ENCODE measurements at regions not wholly inside any gene's neighbourhood (a gene's known extent, or its start where the extent isn't known, plus 50 kb on each side); places are given as distances from the start of the nearest gene placed in this dataset.
"Not testable (repeated sequence)": the region's sequence is repeated elsewhere in the genome, so short reads cannot be mapped to it uniquely, and the experiment has no call there.

DNA sequence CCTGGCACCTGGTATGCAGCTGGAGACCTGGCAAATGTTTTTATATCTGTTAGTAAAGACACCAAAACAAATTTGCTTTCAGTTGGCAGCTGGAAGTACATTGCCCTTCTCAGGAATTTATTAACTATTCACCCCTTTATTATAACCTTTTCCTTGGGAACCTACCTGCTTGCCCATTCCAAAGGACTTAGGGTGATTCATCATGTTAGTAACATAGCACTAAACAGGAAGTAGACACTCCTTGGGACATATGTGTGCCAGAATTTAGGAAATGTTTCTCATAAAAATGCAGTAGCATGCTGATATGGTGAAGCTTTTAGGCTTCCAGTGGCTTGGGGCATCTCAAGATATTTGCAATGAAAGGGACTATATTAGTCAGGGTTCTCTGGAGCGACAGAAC lies 184.2 kb downstream of the DMAC1 start:
- DNase-seq = no peak

DNA sequence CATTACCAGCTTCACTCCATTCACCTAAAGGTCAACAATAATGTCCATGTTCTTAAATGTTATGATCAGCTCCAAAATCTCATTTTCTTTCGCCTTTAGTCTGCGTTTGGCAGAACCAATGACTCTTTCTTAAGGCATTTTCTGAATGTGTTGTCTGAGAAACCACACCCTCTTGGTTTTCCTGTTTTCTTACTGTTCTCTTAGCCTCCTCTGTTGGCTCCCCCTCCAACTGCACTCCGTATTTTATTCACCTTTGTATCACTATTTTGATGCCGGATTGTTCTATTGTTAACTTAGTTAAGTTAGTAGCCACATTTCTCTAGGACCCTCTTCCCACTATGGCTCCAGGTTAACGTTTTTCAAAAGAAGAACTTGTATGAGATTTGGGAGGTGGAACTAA lies 185.6 kb downstream of the DMAC1 start:
- no peak for DNase-seq

DNA sequence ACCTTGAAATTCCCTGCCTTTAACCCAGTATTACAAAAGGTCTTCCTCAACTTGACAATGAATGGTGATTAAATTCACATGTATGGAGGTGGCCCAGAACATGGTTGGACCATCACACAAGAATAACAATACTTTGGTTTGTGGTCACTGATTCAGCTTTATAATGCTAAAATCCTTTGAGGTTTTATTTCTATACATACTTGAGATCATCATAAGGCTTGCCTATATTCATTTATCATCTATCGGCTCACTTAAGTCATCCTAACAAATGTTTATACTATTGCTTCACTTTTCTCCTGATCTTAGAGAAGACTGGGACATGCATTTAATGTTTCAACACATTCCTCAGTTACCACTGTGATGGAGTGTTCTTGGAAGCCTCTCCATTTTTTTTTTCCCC lies 191.3 kb downstream of the DMAC1 start:
- no peak for DNase-seq

DNA sequence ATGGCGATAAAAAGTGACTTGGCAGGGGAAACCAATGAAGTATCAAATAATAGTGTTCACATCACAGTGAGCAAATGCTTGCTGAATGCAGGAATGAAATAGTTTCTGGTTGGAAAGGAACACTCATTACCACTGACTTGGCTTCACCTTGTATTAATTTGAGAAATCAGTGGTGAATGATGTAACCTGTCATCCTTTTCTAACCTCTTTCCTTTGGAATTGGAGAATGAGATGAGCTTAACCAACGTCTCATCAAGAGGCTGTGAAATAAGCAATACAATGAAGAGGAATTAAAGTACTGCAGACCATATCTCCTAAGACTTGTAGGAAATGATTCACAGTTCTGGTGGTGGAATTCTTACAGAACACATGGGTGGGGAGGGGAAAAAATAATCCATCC lies 192.2 kb downstream of the DMAC1 start:
- no peak for DNase-seq

DNA sequence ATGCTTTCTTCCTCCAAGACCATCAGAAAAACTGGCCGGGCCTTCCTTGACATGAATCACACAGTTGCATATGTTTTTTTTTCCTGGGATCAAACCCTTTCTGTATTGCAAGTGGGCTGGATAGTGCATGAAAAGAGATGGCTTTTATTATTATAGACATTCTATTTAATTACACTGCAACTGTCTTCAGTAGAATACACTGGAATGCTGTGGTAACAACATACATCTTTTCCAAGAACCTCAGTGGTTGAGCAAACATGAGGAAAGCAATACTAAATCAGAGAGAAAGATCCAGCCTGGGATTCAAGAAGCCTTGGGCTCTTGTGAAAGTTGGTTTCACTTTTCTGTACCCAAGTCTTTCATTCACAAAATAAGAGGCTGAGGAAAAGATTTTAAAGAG lies 193.0 kb downstream of the DMAC1 start:
- DNase-seq = no peak

DNA sequence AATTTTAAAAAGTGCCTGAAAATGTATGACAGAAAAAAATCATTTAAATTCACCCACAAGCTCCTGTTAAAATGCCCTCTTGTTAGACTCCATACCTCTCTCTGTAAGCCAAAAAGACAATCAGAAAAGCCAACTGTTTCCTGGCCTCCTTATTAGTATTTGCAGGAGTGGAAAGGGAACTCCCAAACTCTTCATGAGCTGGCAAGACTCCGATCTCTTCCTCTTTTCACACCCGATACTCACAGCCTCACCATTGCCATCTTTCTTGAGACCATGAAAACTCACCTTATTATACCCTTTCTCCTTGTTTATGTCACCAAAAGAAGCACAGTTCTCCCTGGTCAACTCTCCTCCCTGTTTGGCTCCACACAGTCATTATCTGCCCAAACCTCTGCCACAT lies 197.8 kb downstream of the DMAC1 start:
- DNase-seq = no peak

DNA sequence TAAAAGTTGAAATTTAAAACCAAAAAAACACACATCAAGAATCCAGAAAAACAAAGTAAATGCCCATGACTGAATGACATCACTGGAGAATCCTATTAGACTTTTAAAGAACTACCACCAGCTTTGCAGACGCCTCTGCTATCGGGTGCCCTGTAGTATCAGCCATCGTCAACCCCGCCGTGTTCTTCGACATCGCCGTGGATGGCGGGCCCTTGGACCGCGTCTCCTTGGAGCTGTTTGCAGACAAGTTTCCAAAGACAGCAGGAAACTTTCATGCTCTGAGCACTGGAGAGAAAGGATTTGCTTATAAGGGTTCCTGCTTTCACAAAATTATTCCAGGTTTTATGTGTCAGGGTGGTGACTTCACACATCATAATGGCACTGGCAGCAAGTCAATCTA lies 201.9 kb downstream of the DMAC1 start:
- no peak for DNase-seq

DNA sequence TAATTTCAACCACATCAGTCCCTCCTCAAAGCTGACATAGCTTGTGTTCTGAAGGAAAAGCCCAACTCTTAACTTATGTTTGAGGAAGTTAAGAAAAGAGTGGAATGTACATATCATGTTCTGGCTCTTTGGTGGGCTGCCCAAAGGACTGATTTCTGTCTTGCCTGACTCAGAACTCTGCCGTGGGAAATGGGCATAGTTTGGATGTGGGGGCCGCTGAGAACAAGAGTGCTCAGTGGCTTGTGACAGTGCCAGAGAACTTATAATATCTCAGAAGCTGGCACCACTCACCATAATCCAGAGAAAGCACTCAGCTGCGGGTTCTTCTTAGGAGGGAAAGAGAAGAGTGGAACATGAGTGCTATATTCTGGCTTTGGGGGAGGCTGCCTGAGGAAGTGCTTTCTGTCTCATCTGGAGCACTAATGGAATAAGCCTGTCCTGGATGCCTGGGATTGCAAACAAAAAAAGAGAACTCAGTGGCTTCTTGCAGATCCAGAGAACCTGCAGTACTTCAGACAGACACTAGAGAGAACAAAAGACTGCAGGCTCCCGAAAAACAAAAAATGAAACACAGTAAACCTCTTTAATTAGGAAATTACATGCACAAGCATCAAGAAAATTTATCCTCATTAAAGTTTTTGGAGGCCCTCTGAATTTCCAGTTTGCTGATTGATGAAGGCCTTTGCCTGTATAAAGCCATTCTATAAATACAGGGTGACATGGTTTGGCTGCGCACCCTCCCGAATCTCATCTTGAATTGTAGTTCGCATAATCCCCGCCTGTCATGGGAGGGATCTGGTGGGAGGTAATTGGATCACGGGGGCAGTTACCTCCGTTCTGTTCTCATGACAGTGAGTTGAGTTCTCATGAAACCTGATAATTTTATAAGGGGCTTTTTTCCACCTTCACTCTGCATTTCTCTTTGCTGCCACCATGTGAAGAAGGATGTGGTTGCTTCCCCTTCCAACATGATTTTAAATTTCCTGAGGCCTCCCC lies 207.0 kb downstream of the DMAC1 start:
- DNase-seq = no peak

DNA sequence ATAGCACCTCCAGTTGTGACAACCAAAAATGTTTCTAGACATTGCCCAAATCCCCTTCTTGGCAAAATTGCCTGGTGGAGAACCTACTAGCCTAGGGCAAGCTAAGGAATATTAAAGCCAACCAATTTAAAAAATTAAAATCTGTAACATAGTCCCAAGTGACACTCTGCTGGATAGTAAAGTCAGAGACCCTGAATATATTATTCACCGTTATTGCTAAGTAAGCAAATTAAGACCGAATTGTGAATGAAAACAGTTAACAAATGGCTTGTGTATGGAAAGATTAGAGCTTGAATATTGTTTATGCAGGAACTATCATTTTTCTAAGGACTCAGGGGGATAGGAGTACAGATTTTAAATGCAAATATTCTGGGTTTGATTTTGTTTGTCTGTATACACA lies 208.1 kb downstream of the DMAC1 start:
- no peak for DNase-seq

DNA sequence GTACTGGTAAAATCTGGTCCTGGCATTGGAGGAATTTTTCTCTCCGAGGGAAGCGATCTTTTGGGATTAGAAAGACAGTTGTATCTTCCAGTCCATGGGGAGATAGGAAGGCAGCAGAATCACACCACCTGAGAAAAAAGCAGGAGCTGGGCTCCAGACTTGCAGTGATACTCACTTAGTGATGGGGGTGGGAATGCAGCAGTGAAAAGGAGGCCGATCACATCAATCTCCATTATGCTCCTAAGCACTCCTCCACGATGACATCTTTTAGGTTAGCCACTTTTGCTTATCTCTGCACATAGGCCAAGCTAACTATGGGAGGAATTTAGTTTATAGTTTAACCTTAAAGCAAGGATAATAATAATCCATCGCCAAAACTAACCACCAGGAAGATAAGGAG lies 219.0 kb downstream of the DMAC1 start:
- DNase-seq = no peak

DNA sequence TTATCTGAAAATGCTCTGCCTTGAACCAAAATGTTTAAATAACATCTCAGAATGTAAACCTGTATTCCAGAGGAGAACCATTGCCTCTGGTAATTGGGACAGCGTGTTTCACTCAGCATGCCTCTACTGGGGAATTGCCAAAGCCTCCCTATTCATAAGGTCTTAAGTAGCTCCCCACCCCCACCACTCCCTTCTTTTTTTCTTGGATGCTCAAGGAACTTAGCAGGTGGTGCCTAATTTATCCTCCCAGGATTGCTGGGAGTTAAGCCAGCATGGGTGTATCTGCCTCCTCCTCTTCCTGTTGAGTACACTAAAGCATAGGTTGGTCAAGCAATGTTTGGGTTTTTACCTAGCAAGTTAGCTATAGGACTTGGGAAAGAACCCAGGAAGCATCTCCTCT lies 220.2 kb downstream of the DMAC1 start:
- DNase-seq = no peak

DNA sequence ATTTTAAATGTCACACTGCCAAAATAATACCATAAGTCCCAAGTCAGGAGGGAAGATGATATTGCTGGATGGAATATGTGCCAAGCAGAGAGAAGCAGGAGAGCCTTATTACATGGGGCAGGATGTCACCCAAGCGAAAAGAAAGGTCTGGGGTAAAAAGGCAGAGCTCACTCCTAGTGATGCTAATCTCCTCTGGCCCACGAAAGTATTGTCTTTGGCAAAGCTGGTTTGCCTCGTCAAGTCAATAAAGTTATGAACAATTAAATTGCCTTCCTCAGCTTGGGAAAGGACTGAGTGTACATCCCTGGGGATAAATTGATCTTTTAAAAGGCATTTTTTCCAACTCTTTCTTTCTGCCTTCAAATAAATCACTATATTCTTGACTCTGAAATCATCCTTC lies 220.6 kb downstream of the DMAC1 start:
- no peak for DNase-seq

DNA sequence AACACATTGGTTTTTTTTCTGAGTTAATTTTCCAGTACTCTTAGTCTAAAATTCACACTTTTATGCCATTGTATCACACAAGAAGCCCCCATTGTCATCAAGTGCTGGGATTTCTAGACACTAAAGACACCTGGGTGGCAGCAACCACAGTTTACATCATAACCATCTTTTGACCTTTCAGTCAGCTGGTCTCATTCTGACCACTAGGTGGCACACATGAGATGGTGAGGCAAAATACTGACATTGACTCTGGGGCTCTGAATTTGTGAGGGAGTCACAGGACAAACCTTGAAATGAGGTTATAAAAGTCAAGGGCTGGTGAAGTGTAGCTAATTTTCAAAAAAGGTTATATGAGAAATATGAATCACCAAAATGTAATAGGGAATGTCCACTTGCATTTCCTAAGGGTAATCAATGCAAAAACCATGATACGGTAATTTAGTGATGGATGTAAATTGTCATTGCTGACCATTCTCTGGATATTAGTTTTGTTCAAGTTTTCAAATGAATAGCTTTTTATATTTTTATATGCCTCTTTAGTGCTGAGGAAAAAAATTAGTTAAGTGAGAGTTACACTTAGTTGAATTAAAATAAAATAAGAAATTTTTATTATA lies 229.4 kb downstream of the DMAC1 start:
- DNase-seq = peak; percentile 24

DNA sequence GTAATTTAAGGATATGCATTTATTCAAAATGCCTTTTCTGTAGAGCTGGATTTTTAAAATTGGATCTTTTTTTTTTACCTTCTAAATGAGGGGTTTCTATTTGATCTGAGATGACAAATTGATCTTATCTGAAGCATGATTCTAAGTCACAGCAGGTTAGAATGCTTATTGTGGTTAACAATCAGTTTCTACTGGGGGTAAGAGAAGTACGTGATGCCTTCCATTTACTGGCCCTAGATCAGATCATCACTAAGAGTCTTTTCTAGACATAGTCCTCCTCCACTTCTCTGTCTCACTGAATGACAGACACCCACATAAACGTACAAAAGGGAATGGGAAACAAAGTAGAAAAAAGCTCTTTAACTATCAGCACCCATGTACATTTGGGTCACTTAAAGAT lies 231.9 kb downstream of the DMAC1 start:
- no peak for DNase-seq

DNA sequence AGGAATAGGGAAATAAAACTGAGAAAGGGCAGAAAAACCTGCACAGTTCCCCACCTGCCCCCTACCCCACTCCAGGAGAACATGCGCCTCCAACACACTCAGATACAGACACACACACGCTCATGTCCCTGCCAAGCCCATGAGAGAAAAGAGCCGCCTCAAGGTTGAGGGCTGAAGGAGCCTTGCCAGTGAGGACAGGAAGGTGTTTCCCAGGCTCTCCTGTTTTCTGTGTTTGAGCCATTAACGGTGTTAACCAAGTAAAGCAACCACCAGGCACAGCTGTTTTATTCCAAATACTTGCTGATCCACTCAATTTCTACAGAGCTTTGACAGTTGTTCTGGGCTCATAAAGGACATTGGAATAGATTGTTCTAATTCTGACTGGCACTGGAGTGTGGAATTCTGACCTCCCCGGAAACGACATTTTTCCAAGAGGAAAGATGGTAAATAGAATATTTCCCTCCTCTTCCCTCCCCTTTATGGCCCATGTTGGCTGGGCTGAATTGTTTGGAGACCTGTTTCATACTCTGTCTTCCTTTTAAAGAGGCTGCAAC lies 238.0 kb downstream of the DMAC1 start:
- no peak for DNase-seq

DNA sequence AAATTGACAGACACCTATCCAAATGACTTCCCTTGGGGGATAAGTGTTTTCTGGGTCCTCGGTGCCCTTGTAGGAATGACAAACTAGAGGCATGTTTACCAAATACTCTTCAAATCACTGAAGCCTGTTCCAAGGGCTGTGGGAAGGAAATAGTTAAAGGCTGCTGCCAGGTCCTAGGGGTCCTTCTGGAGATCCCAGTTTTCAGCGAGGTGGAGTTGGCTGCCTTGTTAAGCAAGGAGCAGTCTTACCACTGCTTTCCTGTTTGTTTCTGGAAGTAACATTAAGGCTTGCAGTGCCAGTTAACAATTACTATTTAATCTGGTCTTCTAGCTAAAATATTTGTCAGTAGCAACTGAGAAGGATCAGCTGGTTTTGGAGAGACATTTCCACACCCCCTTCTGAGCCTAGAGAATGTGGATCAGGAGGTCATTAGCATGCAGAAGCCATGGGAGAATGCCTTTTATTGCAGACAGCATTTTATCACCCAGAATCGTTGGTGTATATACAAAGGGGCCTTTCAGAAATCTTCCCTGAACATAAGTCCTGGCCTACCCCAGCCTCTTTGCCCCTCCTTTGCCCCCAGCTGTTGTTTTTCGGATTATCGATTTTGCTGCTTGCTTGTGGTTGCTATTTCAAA lies 238.8 kb downstream of the DMAC1 start:
- DNase-seq = no peak

DNA sequence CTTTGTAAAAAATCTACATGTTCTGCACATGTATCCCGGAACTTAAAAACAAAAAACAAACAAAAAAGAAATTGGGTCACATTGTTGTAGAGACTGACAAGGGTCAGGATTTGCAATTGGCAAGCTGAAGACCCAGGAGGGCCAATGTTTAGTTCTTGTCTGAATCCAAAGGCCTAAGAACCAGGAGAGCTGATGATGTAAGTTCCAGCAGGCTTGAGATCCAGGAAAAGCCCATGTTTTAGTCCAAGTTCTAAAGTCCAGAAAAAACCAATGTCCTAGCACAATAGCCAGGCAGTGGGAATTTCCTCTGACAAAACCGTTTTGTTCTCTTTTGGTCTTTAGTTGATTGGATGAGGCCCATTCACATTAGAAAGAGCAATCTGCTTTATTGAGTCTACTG lies 244.9 kb downstream of the DMAC1 start:
- no peak for DNase-seq

DNA sequence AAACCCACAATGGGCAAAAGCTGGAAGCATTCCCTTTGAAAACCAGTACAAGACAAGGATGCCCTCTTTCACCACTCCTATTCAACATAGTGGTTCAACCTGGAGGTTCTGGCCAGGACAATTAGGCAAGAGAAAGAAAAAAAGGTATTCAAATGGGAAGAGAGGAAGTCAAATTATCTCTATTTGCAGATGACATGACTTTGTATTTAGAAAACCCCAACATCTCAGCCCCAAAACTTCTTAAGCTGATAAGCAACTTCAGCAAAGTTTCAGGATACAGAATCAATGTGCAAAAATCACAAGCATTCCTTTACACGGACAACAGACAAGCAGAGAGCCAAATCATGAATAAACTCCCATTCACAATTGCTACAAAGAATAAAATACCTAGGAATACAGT lies 246.9 kb downstream of the DMAC1 start:
- DNase-seq = not testable (repeated sequence)

DNA sequence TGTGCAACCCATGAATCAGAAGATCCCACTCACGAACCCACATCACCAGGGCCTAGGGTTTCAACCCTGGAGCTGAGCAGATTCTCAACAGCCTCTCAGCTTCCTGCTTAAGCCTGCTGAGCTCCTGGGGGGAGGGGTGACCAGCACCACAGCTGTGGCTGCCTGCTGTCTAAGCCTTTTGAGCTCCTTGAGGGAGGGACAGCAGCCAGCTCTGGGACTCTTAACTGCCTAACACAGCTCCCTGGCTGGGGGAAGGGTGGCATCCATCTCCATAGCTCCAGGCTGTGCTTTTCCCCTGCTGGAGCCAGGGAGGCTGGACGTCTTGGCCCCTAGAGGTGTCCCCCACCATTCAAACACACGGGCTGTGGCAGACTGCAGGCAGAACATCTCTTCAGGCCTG lies 250.3 kb downstream of the DMAC1 start:
- DNase-seq = peak; percentile 55

DNA sequence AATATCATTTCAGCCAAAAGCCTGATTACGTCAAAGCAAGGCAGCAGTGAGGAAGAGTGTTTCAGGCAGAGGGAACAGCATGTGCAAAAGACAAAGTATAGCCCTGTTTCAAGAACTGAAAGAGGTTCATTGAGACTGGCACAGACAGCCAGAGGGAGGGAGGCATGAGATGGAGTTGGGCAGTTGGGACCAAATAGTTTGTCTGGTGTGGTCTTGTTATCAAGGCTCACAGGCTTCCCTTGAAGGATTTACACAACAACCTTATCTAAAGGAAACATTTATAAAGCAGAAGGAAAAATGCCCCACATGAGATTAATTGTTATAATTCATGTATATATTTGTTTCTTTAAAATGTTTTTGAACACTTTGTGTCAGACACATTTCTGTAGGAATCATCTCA lies 253.3 kb downstream of the DMAC1 start:
- no peak for DNase-seq

DNA sequence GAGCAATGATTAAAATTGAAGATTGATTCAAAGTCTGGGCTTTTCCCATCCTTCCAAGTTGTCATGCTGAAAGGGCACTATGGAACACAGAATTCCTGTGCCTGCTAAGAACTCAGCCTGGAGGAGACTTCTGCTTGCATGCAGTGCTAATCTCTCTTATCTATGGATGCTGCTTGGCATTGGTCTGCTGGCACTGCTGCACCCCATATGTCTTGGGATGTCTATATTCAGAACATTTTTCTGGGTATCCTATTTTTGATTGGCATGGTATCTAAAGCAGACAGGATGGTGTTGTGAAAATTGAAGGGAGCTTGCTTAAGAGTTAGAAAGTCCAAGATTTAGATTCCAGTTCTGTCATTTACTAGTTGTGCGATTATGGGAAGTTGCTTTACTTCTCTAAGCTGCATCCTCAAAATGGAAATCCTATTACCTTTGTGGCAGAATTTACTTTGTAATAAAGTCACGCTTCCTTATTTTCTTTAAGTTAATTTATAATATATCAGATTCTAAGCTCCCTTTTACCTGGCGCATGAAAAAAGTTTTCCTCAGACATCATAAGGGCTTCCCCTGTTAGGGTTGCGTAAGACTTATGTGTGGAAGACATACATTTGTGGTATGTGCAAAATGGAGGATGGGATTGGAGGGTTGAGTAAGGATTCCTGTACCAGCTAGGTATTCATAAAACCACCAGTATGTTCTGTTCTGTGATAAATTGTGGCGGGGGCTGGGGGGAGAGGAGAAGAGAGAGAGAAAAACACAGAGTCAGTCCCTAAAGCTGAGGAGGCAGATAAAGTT lies 254.0 kb downstream of the DMAC1 start:
- DNase-seq = no peak

DNA sequence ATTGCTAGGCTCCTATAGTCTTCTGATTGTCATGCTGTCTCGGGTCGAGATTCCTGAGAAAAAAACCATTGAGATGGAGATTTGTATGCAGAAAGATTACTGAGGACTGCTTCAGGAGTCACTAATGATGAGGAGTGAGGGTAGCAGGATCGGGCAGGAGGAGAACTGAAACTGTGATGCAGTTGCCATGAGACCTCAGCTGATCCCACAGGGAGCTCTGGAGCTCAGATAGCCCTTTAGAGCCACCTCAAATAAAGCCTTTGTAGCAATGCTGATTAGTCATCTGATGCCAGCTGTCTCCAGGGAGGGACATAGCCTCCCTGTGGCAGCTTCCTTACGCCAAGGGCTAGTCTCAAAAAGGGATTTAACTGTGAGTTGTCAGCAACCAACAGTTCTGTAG lies 256.9 kb downstream of the DMAC1 start:
- no peak for DNase-seq

DNA sequence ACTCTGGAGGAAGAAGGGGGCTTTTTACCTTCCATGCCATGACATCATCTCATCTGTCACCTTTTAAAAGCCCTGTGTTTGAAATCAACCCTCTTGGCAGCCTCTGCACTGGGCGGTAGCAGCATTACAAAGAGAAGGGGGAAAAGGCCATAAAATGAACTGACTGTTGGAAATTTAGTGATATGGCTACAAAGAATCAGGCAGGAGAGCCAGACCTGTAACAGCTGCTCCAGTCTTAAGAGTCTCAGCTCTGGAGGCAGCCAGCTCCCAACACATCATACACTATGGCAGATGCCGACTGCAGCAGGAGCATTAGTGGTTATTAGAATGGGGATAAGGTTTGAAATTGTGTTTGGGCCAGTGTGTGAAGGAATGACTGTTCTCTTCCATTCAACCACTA lies 257.5 kb downstream of the DMAC1 start:
- peak; percentile 1 for DNase-seq
